ENCODE measurements at regions not wholly inside any gene's neighbourhood (a gene's known extent, or its start where the extent isn't known, plus 50 kb on each side); places are given as distances from the start of the nearest gene placed in this dataset.

GRCh38 chr2:38223256-38223655 lies 147.3 kb upstream of the CYP1B1 start:
- Histone ChIP-seq H3K27ac (ENCODE audit: extremely low read depth, low read depth, low read length) (no peak overlapping the region), H3K4me3 (no peak overlapping the region), H3K79me2 (ENCODE audit: control insufficient read depth, insufficient read depth, low read length) (no peaks in the 10 kb centered on the region), H3K4me2 (ENCODE audit: insufficient read depth, low read length) (no peak overlapping the region), H3K4me1 (replicated peaks in 1 of 2; ENCODE audit: control insufficient read depth in 2 of 2, insufficient read depth in 2 of 2, low read length in 2 of 2) (no peaks in the 10 kb centered on the region), H3K27me3 (ENCODE audit: control insufficient read depth in 2 of 2, insufficient read depth in 2 of 2, low read length in 2 of 2) (peaks cover 3 to 9% of the 10 kb centered on the region in 2 experiments; a peak in 4 of 5 replicates), H3K9me3 (replicated peaks; ENCODE audit: control insufficient read depth, insufficient read depth, low read depth, low read length) (no peaks in the 10 kb centered on the region), H3K9ac (ENCODE audit: insufficient read depth in 1 of 2, low read depth in 2 of 2, low read length in 2 of 2) (no peak overlapping the region), H2AFZ (ENCODE audit: low read depth, low read length) (no peak overlapping the region), H4K20me1 (replicated peaks; ENCODE audit: control insufficient read depth, insufficient read depth, low read length) (no peaks in the 10 kb centered on the region), H3K36me3 (ENCODE audit: control insufficient read depth, insufficient read depth, low read length) (no peaks in the 10 kb centered on the region), H3K9me1 (ENCODE audit: control insufficient read depth, insufficient read depth, low read length) (no peaks in the 10 kb centered on the region)
- in situ Hi-C loops (cut with MboI), result no loop called here
- ATAC-seq (no peak), DNase-seq (ENCODE audit: extremely low read depth in 1 of 4, low spot score in 3 of 4) (no peak), FAIRE-seq (no peak)
- ChIA-PET POLR2A (no interaction called here), CTCF (ENCODE audit: low intra/inter-chr PET ratio) (interaction anchor here (0.7 kb wide), 1 partner anchor 14 kb away, joined by 3 read pairs; no protein-coding TSS in a partner anchor)
- intact Hi-C loops (cut with micrococcal nuclease), result no loop called here
- 0% methylated on average over 4 of the region's 4 CpGs for WGBS (ENCODE audit: insufficient coverage, low coverage, missing lambda C conversion rate)
- BruUV-seq (replicated peaks), result no TSS peak
- TF ChIP-seq CAMTA2 (CRISPR knock-in tag; conservative IDR thresholded peaks at IDR 0.05) (no peak), ZNF282 (CRISPR knock-in tag; IDR thresholded peaks at IDR 0.05) (no peak), JUND (IDR thresholded peaks at IDR 0.05; ENCODE audit: borderline replicate concordance, low read depth, low read length) (no peak), JUND (tag; IDR thresholded peaks at IDR 0.05; ENCODE audit: borderline replicate concordance, low read depth, low read length) (no peak), ZKSCAN1 (IDR thresholded peaks at IDR 0.05; ENCODE audit: low read depth, low read length) (no peak), ZNF280B (CRISPR knock-in tag; IDR thresholded peaks at IDR 0.05) (no peak), ZNF740 (CRISPR knock-in tag; IDR thresholded peaks at IDR 0.05) (no peak), ZNF740 (tag; IDR thresholded peaks at IDR 0.05) (no peak), TFE3 (CRISPR knock-in tag; IDR thresholded peaks at IDR 0.05) (no peak), FIP1L1 (IDR thresholded peaks at IDR 0.05; ENCODE audit: low read depth, low read length, poor library complexity, severe bottlenecking) (no peak), KAT2B (IDR thresholded peaks at IDR 0.05; ENCODE audit: low read depth, low read length) (no peak), ZBTB33 (CRISPR knock-in tag; IDR thresholded peaks at IDR 0.05) (no peak), U2AF2 (optimal IDR thresholded peaks at IDR 0.05; ENCODE audit: low read depth, low read length) (no peak), NRF1 (conservative IDR thresholded peaks at IDR 0.05 in 1 of 2, IDR thresholded peaks at IDR 0.05 in 1 of 2) (no peak), GABPB1 (CRISPR knock-in tag; IDR thresholded peaks at IDR 0.05) (no peak), ARID3B (CRISPR knock-in tag; IDR thresholded peaks at IDR 0.05; ENCODE audit: borderline replicate concordance) (no peak)

All from K562 (cell line).